ENCODE measurements at regions not wholly inside any gene's neighbourhood (a gene's known extent, or its start where the extent isn't known, plus 50 kb on each side); places are given as distances from the start of the nearest gene placed in this dataset.
"Not testable (repeated sequence)": the region's sequence is repeated elsewhere in the genome, so short reads cannot be mapped to it uniquely, and the experiment has no call there.

- DNase-seq (ENCODE audit: low read depth, low spot score) = no peak
These were observed 128.1 kb upstream of the MAP1LC3B2 start for GRCh38 chr12:116430911-116431565.

- no peak for DNase-seq (ENCODE audit: low read depth, low spot score)
These were observed 127.4 kb upstream of the MAP1LC3B2 start for GRCh38 chr12:116431677-116432300.

GRCh38 chr12:116432314-116432750 is 126.8 kb upstream of the MAP1LC3B2 start:
- no peak for DNase-seq (ENCODE audit: low read depth, low spot score)

GRCh38 chr12:116433249-116433648 is 125.9 kb upstream of the MAP1LC3B2 start:
- no peak for DNase-seq (ENCODE audit: low read depth, low spot score)

GRCh38 chr12:116434155-116435011 is 124.8 kb upstream of the MAP1LC3B2 start:
- no peak for DNase-seq (ENCODE audit: low read depth, low spot score)

DNA sequence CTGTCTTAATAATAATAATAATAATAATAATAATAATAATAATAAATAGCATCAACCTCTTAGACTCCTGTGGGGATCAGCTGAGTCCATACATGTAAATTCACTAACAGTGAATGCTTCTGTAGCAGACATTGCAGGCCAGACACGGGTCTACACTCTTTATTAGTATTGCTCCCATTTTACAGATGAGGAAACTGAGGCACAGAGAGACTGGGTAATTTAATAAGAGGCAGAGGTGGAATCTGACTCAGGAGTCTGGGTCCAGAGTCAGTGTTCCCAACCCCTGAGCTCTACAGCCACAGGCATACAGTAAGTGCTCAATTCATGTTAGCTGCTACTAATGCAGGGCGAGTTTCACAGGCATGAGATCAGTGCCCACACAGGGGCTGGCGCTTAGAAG is 123.2 kb upstream of the MAP1LC3B2 start:
- DNase-seq (ENCODE audit: low read depth, low spot score) = no peak

DNA sequence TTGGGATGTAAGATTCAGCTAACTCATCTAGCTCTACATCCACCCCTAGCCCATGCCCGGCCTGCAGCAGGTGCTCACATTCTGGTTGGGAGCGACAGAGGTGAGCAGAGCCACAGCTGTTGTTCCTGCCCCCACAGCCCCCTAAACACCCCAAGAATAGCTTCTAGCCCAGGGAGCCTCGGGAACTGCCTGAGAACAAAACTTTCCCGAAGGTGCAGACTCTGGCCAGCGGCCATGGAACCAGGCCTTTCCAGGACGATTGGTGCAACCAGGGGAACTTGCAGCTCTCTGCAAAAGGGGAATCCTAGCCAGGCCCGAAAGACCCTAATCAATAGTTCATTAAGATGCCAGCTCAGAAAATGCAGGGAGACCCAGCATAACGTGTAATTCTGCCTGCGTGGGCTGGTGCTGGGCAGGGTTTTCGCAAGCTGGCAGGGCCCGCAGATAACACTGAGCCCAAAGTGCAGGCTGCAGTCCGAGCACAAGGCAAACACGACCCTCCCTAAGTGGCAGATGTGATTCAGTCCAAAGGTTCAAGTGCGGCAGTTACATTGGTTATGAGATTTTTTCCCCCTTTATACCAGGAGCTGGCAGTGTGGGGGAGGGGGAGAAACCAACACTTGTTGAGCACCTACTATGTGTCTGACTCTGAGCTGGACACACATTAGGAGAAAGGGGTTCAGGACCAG is 122.5 kb upstream of the MAP1LC3B2 start:
- DNase-seq (ENCODE audit: low read depth, low spot score) = no peak

DNA sequence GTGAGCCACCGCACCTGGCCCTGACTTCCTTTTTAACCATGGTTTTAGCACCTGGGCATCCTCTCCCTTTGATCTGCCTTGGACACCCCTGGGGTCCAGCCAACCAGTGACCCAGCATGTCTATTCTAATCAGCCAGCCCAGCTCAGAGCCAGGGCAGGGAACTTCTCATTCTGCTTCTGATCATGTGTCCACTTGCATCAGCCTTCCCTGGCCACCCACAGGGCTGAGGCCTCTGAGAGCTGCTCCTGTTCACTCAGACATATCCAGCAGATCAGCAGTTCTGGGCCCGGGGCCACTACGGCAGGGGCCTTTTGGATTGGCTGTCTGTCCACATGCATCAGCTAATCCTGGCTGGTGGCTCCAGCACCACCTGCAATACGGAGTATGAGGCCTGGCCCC is 117.9 kb upstream of the MAP1LC3B2 start:
- no peak for DNase-seq (ENCODE audit: low read depth, low spot score)

GRCh38 chr12:116442304-116442703 is 116.9 kb upstream of the MAP1LC3B2 start:
- DNase-seq (ENCODE audit: low read depth, low spot score) = no peak

DNA sequence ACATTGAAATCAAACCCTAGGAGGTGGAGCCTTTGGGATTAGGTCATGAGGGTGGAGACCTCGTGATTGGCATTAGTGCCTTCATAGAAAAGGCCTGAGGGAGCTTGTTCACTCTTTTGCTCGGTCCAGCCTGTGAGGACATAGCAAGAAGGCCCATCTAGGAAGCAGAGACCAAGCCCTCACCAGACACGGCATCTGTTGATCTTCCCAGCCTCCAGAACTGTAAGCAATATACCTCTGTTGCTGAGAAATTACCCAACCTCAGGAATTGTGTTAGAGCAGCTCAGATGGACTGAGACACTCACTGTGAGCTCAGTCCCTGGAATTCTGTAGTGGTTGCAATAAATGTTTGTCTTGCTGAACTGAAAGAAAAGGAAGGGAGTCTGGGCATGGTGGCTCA is 116.2 kb upstream of the MAP1LC3B2 start:
- DNase-seq (ENCODE audit: low read depth, low spot score) = no peak

DNA sequence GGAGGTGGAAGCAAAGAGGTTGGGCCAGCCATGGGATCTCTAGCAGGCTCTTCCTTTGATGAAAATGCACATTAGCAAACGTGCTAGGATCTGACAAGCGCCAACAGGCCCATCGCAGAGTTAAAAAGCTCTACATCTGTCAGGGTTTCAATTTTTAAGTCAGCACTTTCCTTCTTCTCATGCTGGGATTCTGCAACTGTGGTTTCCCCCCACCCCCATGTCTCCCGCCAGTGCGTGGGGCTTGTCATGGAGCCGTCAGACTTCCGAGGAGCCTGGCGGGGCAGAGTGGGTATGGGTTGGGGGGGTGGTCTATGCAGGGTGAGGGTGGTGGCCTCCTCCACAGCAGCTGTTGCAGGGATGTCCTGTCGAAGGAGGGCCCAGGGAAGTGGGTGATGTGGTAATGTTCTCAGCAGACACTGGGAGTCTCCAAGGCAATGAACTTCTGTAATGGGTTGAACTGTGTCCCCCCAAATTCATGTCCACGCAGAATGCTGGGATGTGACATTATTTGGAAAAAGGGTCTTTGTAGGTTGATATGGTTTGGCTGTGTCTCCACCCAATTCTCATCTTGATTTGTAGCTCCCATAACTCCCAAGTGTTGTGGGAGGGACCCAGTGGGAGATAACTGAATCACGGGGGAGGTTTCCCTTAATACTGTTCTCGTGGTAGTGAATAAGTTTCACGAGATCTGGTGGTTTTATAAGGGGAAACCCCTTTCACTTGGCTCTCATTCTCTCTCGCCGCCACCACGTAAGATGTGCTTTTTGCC is 115.2 kb upstream of the MAP1LC3B2 start:
- no peak for DNase-seq (ENCODE audit: low read depth, low spot score)

DNA sequence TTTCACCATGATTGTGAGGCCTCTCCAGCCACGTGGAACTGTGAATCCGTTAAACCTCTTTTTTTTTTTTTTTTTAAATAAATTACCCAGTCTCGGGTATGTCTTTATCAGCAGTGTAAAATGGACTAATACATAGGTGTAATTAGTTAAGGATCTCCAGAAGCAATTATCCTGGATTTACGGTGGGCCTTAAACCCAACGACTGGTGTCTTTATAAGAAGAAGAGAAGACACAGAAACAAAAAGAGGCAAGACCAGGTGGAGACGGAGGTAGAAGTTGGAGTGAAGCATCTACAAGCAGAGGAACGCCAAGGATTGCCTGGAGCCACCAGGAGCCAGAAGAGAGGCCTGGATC is 114.6 kb upstream of the MAP1LC3B2 start:
- DNase-seq (ENCODE audit: low read depth, low spot score) = no peak

GRCh38 chr12:116448165-116448739 is 110.9 kb upstream of the MAP1LC3B2 start:
- no peak for DNase-seq (ENCODE audit: low read depth, low spot score)

DNA sequence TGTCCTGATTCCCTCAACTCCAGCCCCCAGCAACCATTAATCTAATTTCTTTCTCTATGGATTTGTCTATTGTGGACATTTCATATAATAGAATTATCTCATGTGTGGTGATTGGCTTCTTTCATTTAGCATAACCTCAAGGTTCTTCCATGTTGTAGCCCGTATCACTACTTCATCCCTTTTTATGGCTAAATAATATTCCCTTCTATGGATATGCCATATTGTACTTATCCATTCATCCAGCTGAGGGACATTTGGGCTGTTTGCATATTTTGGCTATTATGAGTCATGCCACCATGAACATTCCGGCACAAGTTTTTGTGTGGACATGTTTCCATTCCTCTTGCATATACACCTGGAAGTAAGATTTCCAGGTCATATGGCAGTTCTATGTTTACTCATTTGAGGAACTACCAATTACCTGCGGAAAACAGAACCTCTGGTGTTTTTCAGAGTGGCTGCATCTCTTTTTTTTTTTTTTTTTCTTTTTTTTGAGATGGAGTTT is 108.7 kb upstream of the MAP1LC3B2 start:
- no peak for DNase-seq (ENCODE audit: low read depth, low spot score)

DNA sequence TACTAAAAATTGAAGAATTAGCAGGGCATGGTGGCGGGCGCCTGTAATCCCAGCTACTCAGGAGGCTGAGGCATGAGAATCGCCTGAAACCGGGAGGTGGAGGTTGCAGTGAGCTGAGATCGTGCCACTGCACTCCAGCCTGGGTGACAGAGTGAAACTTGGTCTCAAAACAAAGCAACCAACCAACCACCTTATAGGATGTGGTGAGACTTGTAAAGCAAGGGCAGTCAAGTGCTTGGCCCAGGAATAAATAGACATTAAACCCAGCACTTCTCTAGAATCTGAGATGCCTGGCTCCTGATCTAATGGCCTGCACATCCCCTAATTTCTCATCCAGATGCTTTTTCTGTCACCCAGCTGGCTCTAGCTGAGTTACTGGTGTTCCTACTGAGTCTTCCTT is 106.2 kb upstream of the MAP1LC3B2 start:
- not testable (repeated sequence) for DNase-seq (ENCODE audit: low read depth, low spot score)

- DNase-seq (ENCODE audit: low read depth, low spot score) = no peak
These were observed 105.5 kb upstream of the MAP1LC3B2 start for GRCh38 chr12:116453631-116454030.

DNA sequence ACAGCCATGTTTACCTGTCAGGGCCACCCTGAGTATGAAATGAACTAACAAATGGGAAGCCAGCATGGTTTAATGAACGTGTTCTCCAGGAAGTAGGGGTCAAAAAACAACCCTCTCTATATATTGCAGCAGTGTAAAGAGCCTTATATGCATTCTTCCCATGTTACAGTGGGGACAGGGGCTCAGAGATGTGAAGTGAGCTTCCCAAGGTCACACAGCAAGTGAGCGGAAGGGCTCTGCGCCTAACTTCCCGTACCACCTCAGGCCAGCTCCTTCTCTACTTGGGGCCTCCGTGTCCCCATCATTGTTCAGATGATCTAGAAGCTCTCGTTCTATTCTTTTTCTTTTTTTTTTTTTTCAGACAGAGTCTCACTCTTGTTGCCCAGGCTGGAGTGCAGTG is 105.1 kb upstream of the MAP1LC3B2 start:
- no peak for DNase-seq (ENCODE audit: low read depth, low spot score)

- DNase-seq (ENCODE audit: low read depth, low spot score) = no peak
These were observed 104.2 kb upstream of the MAP1LC3B2 start for GRCh38 chr12:116454950-116455447.

- no peak for DNase-seq (ENCODE audit: low read depth, low spot score)
These were observed 103.4 kb upstream of the MAP1LC3B2 start for GRCh38 chr12:116455540-116456329.

All from iPS DF 19.7 (cell line).